IMR-90 (cell line): ENCODE measurements at regions not wholly inside any gene's neighbourhood (a gene's known extent, or its start where the extent isn't known, plus 50 kb on each side); places are given as distances from the start of the nearest gene placed in this dataset.
A peak's percentile ranks its signal among the peaks of the same experiment; 100 is the strongest.

Source experiments
- ATAC-seq: fragments of 200-7000 bp; cut with Tn5 transposase; 2 replicates; pipeline ENCODE4 v1.9.1; 2020; ENCODE audit warnings: low read depth, mild to moderate bottlenecking, moderate library complexity
- BruUV-seq: library from RNA; stranded (reverse); fragments of 400-500 nt; replicated peaks from 2 replicates; lab custom pipeline; 2021; lab: Mats Ljungman, UMichigan
- CTCF ChIA-PET: fragments of 300-600 bp; formaldehyde crosslinking; extraction: SDS; loops from one replicate; lab custom pipeline; 2021; ENCODE audit warnings: antibody characterized with exemption; lab: Yijun Ruan, JAX
- POLR2A ChIA-PET: fragments of 300-600 bp; sonication (Branson Sonifier 250); formaldehyde crosslinking; loops from one replicate; lab custom pipeline; 2022; ENCODE audit warnings: antibody characterized with exemption; ENCODE audit not compliant: unreplicated experiment; lab: Charles Lee
- DNase-seq: peaks from one replicate; pipeline ENCODE4 v3.0.0; 2013
- H2AFZ ChIP-seq: replicated peaks from 2 replicates; pipeline ENCODE3; 2013; ENCODE audit warnings: low read length, mild to moderate bottlenecking; ENCODE audit not compliant: poor library complexity
- H2AK5ac ChIP-seq: 2 replicates; pipeline ENCODE4 v1.6.1; 2013; ENCODE audit warnings: low read depth, low read length, inconsistent platforms
- H2AK9ac ChIP-seq: replicated peaks from 2 replicates; pipeline ENCODE3; 2013; ENCODE audit warnings: mild to moderate bottlenecking, low read depth, low read length, moderate library complexity; ENCODE audit not compliant: poor library complexity
- H2BK120ac ChIP-seq: 2 replicates; pipeline ENCODE4 v1.6.1; 2013; ENCODE audit warnings: low read depth, low read length, inconsistent platforms
- H2BK15ac ChIP-seq: 3 replicates; pipeline ENCODE4 v1.6.1; 2013; ENCODE audit warnings: low read depth, low read length, inconsistent platforms
- H2BK20ac ChIP-seq: 2 replicates; pipeline ENCODE4 v1.6.1; 2013; ENCODE audit warnings: low read depth, mild to moderate bottlenecking, inconsistent platforms, low read length, moderate library complexity
- H2BK5ac ChIP-seq: 2 replicates; pipeline ENCODE4 v1.6.1; 2013; ENCODE audit warnings: mild to moderate bottlenecking, low read depth, low read length, inconsistent platforms; ENCODE audit not compliant: poor library complexity, severe bottlenecking
- H3K14ac ChIP-seq: replicated peaks from 2 replicates; pipeline ENCODE4 v1.6.1; 2013; ENCODE audit warnings: low read depth, low read length, inconsistent platforms
- H3K18ac ChIP-seq: 2 replicates; pipeline ENCODE4 v1.6.1; 2013; ENCODE audit warnings: low read depth, low read length, control low read depth
- H3K23ac ChIP-seq: 2 replicates; pipeline ENCODE4 v1.6.1; 2013; ENCODE audit warnings: low read depth, low read length, inconsistent platforms
- H3K27ac ChIP-seq: 2 replicates; pipeline ENCODE4 v1.5.1; 2013; ENCODE audit warnings: mild to moderate bottlenecking, control low read depth, low read length; ENCODE audit not compliant: insufficient read depth
- H3K27me3 ChIP-seq: 2 replicates; pipeline ENCODE4 v1.6.1; 2013; ENCODE audit warnings: low read length; ENCODE audit not compliant: control insufficient read depth, insufficient read depth
- H3K36me3 ChIP-seq: 2 replicates; pipeline ENCODE4 v1.6.1; 2013; ENCODE audit warnings: low read length, mixed read lengths; ENCODE audit not compliant: control insufficient read depth, insufficient read depth
- H3K4ac ChIP-seq: 2 replicates; pipeline ENCODE4 v1.6.1; 2013; ENCODE audit warnings: low read depth, low read length, inconsistent platforms
- H3K4me1 ChIP-seq: 2 replicates; pipeline ENCODE4 v1.6.1; 2013; ENCODE audit warnings: low read length, mixed read lengths; ENCODE audit not compliant: control insufficient read depth, insufficient read depth
- H3K4me2 ChIP-seq: 2 replicates; pipeline ENCODE4 v1.6.1; 2013; ENCODE audit warnings: low read depth, mild to moderate bottlenecking, control low read depth, low read length, moderate library complexity
- H3K4me3 ChIP-seq: 2 replicates; pipeline ENCODE4 v1.5.1; 2013; ENCODE audit warnings: low read depth, mild to moderate bottlenecking, control low read depth, low read length, moderate library complexity; ENCODE audit not compliant: insufficient read depth
- H3K56ac ChIP-seq: 2 replicates; pipeline ENCODE4 v1.6.1; 2013; ENCODE audit warnings: low read length, inconsistent platforms; ENCODE audit not compliant: insufficient read depth; ENCODE audit errors: extremely low read depth
- H3K79me1 ChIP-seq, 2 experiments: 2 replicates each; pipeline ENCODE4 v1.6.1; 2013; ENCODE audit warnings: low read length in 2 of 2, inconsistent platforms in 1 of 2, low read depth in 1 of 2
- H3K9ac ChIP-seq: 2 replicates; pipeline ENCODE4 v1.6.1; 2013; ENCODE audit warnings: low read depth, low read length, control low read depth
- H3K9me1 ChIP-seq: 2 replicates; pipeline ENCODE4 v1.6.1; 2013; ENCODE audit warnings: low read length, inconsistent platforms; ENCODE audit not compliant: insufficient read depth
- H3K9me3 ChIP-seq: 2 replicates; pipeline ENCODE4 v1.6.1; 2013; ENCODE audit warnings: low read length; ENCODE audit not compliant: control insufficient read depth, insufficient read depth
- H4K20me1 ChIP-seq: 2 replicates; pipeline ENCODE4 v1.6.1; 2013; ENCODE audit warnings: low read length, inconsistent platforms; ENCODE audit not compliant: insufficient read depth
- H4K5ac ChIP-seq: 2 replicates; pipeline ENCODE4 v1.6.1; 2013; ENCODE audit warnings: mild to moderate bottlenecking, low read depth, low read length, control low read depth
- H4K8ac ChIP-seq, 2 experiments: 2 replicates each; pipeline ENCODE4 v1.6.1; 2013; ENCODE audit warnings: low read depth in 2 of 2, low read length in 2 of 2, control low read depth in 1 of 2, inconsistent platforms in 1 of 2
- H4K91ac ChIP-seq: 2 replicates; pipeline ENCODE4 v1.6.1; 2013; ENCODE audit warnings: low read depth, low read length, inconsistent platforms; ENCODE audit not compliant: insufficient read depth
- FOS ChIP-seq: fragments of 150-350 bp; IDR thresholded peaks from 2 replicates; pipeline ENCODE4 v1.6.1; 2016; ENCODE audit warnings: low read depth, low read length
- MAFK ChIP-seq: IDR thresholded peaks from 2 replicates; pipeline ENCODE4 v1.6.1; 2012; ENCODE audit warnings: low read depth, low read length, improper control_type of control experiment
- MAZ ChIP-seq: IDR thresholded peaks from 2 replicates; pipeline ENCODE4 v1.6.1; 2012; ENCODE audit warnings: low read depth, mild to moderate bottlenecking, low read length, improper control_type of control experiment, moderate library complexity, borderline replicate concordance
- MXI1 ChIP-seq: IDR thresholded peaks from 2 replicates; pipeline ENCODE4 v1.6.1; 2012; ENCODE audit warnings: low read depth, mild to moderate bottlenecking, low read length, moderate library complexity, borderline replicate concordance
- NFE2L2 ChIP-seq: fragments of 150-350 bp; IDR thresholded peaks from 2 replicates; pipeline ENCODE4 v1.6.1; 2016; ENCODE audit warnings: low read depth, mild to moderate bottlenecking, low read length
- POLR2A ChIP-seq: IDR thresholded peaks from 2 replicates; pipeline ENCODE4 v1.6.1; 2012; ENCODE audit warnings: mild to moderate bottlenecking, low read depth, low read length
- RAD21 ChIP-seq: IDR thresholded peaks from 2 replicates; pipeline ENCODE4 v1.6.1; 2012; ENCODE audit warnings: low read length, improper control_type of control experiment
- WGBS, 2 experiments: methylation state at CpG; one replicate each; pipeline versions ENCODE4 v1.1.5 to v1.1.7; 2013; ENCODE audit warnings: missing lambda C conversion rate in 2 of 2; ENCODE audit not compliant: insufficient read length in 1 of 2; ENCODE audit errors: extremely low coverage in 2 of 2; 5-methylcytosine and 5-hydroxymethylcytosine counted together
- dilution Hi-C: fragments of 300-500 bp; cut with HindIII; formaldehyde crosslinking; loops from one replicate; pipeline ENCODE4 v1.14.3; 2018; ENCODE audit warnings: low sequenced_read_pairs; ENCODE audit not compliant: unreplicated experiment
- in situ Hi-C: fragments of 300-500 bp; cut with MboI; formaldehyde crosslinking; loops from 3 replicates; pipeline ENCODE4 v1.14.3; 2019; ENCODE audit warnings: low sequenced_read_pairs, inconsistent platforms, mixed read lengths
- intact Hi-C: fragments of 100-400 bp; cut with micrococcal nuclease; formaldehyde crosslinking; loops from 2 replicates; pipeline ENCODE4 v1.10.0; 2022

DNA sequence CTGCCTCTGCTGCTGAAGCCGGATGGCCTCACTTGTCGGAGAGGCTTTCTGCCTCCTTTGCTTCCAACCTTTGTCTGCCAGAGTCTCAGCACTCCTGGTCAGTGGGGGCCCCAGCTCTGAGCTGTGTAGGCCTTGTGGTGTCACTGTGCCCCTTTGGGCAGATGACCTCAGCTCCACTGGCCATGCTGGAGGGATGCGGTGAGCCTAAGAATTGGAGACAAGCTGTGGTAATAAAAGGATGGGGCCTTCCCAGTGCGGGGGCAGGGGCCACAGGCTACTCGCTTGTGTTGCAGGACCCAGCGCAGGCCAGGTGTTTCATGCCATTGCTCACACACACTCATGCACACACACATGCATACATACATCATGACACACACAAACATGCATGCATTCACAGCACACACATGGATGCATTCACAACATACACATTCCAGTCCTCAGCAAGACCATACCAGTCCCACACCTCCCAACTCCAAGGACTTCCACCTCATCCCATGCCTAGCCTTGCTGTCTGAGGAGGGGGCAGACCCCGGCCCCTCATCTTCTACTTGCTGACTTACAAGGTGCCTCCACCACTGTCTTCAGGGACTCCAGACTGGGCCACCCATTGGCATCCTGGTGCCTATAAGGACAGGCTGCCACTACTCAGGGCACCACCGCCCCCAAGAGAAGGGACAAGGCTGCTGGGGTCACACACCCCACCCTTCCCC lies 237.7 kb downstream of the SYK start (continued):
- no peak for TF ChIP-seq MXI1

DNA sequence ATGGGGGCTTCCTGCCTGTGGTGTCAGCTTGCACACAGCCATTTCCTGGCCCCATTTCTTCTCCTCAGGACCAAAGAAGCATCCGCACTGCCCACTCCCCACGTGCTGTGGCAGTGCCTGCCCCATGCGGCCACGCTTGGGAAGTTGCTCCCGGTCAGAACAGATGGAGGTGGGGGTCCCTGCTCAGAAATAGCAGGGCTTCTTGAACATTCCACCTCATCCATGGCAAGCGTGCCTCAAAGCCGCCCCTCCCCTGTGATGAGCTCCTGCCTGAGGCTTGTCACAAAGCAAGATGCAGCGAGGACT lies 238.2 kb downstream of the SYK start:
- WGBS, 2 experiments: no CpG with 5 or more reads among the region's 8 CpGs
- DNase-seq (no peak), ATAC-seq (no peak)
- H2BK20ac ChIP-seq: peak overlapping the region; percentile 98; the same call in 1 of the 2 replicates
- no peak overlapping the region for H3K4me3 ChIP-seq
- in situ Hi-C loops (no loop called here), intact Hi-C loops (loop anchor here (5.0 kb wide), 2 partner anchors 78 to 123 kb away; no protein-coding TSS in a partner anchor), dilution Hi-C loops (no loop called here)
- CTCF ChIA-PET: no interaction called here
- TF ChIP-seq NFE2L2: no peak
- TF ChIP-seq FOS: no peak
- no peak for TF ChIP-seq MAFK
- no peak for TF ChIP-seq POLR2A
- TF ChIP-seq MAZ: no peak
- no peak for TF ChIP-seq RAD21
- POLR2A ChIA-PET: no interaction called here
- no peaks in the 10 kb centered on the region for H3K27me3 ChIP-seq
- H2BK120ac ChIP-seq: peak overlapping the region; percentile 95
- peak overlapping the region; percentile 21 for H2BK5ac ChIP-seq
- peaks cover 25% of the 10 kb centered on the region for H3K9me1 ChIP-seq
- peak overlapping the region; percentile 18; the same call in 1 of the 2 replicates for H4K5ac ChIP-seq
- peak overlapping the region; percentile 95; the same call in 1 of the 2 replicates for H3K14ac ChIP-seq
- H4K8ac ChIP-seq: peak overlapping the region in 1 of 2 experiments; percentile 90; a peak in 2 of 4 replicates
- H2AK5ac ChIP-seq: peak overlapping the region; percentile 100
- BruUV-seq: no TSS peak
- peak overlapping the region; percentile 59; the same call in 1 of the 3 replicates for H2BK15ac ChIP-seq
- H3K36me3 ChIP-seq: no peaks in the 10 kb centered on the region
- H3K56ac ChIP-seq: no peak overlapping the region
- H3K4ac ChIP-seq: peak overlapping the region; percentile 98
- H4K20me1 ChIP-seq: no peaks in the 10 kb centered on the region
- peak overlapping the region; percentile 44 for H2AK9ac ChIP-seq
- no peak overlapping the region for H2AFZ ChIP-seq
- H3K18ac ChIP-seq: peak overlapping the region; percentile 16; the same call in 1 of the 2 replicates
- H3K4me1 ChIP-seq: peaks cover 26% of the 10 kb centered on the region
- H3K27ac ChIP-seq: peak overlapping the region; percentile 14; the same call in 1 of the 2 replicates
- no peak overlapping the region for H3K4me2 ChIP-seq
- H3K23ac ChIP-seq: no peak overlapping the region
- H3K9ac ChIP-seq: no peak overlapping the region
- H4K91ac ChIP-seq: peak overlapping the region; percentile 97
- peaks cover 0 to 17% of the 10 kb centered on the region in 2 experiments; a peak in 3 of 4 replicates for H3K79me1 ChIP-seq
- no peaks in the 10 kb centered on the region for H3K9me3 ChIP-seq
